ENCODE measurements at regions not wholly inside any gene's neighbourhood (a gene's known extent, or its start where the extent isn't known, plus 50 kb on each side); places are given as distances from the start of the nearest gene placed in this dataset.

DNA sequence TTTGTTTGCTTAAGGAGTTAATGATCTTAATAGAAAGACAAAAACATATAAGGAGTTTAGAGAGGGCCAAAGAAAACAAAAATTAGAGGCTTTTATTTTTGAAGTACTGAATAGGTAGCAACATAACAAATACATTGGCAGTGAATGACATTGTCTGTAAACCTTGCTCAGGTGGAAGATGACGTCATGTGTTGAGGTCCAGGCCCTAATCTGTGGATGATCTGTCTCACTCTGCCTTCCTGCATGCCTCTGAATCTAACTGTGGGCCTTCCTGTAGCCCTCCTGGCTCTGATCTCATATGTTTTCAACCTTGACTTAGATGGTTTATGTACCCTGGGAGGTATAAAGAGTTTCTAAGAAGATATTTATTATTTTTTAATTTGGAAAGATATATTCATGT lies 58.1 kb upstream of the DYNAP start:
- no peak for DNase-seq

Measured in NCI-H446 (cell line).